ENCODE measurements at regions not wholly inside any gene's neighbourhood (a gene's known extent, or its start where the extent isn't known, plus 50 kb on each side); places are given as distances from the start of the nearest gene placed in this dataset.

- Histone ChIP-seq H2AFZ (ENCODE audit: low read depth, low read length) (no peak overlapping the region), H3K79me2 (ENCODE audit: control insufficient read depth, insufficient read depth, low read length) (no peaks in the 10 kb centered on the region), H3K4me1 (ENCODE audit: control insufficient read depth, extremely low read depth, insufficient read depth, low read length) (no peaks in the 10 kb centered on the region), H3K27me3 (ENCODE audit: control insufficient read depth in 2 of 2, insufficient read depth in 2 of 2, low read length in 2 of 2) (no peaks in the 10 kb centered on the region), H3K9me1 (replicated peaks; ENCODE audit: control insufficient read depth, extremely low read depth, insufficient read depth, low read length) (no peaks in the 10 kb centered on the region), H3K27ac (ENCODE audit: insufficient read depth, low read depth, low read length) (no peak overlapping the region), H3K9me3 (replicated peaks; ENCODE audit: control insufficient read depth, insufficient read depth, low read length) (peaks cover 1% of the 10 kb centered on the region), H3K4me2 (ENCODE audit: insufficient read depth, low read length) (no peak overlapping the region), H3K9ac (replicated peaks; ENCODE audit: extremely low read depth, insufficient read depth, low read length) (no peak overlapping the region), H4K20me1 (replicated peaks; ENCODE audit: control insufficient read depth, extremely low read depth, insufficient read depth, low read length) (no peaks in the 10 kb centered on the region), H3K4me3 (replicated peaks in 1 of 3; ENCODE audit: insufficient read depth in 1 of 3, low read depth in 1 of 3, low read length in 3 of 3) (no peak overlapping the region), H3K36me3 (ENCODE audit: control insufficient read depth in 2 of 2, extremely low read depth in 1 of 2, insufficient read depth in 2 of 2, low read length in 2 of 2) (no peaks in the 10 kb centered on the region)
- intact Hi-C loops (cut with micrococcal nuclease) = no loop called here
- FAIRE-seq (no peak), DNase-seq (ENCODE audit: low read depth, low spot score) (no peak)
- dilution Hi-C loops (cut with MboI; ENCODE audit: extremely low pct_ligation_motif_present, low sequenced_read_pairs) = no loop called here
- no TSS peak for BruUV-seq (replicated peaks)
- CTCF ChIA-PET = no interaction called here
- POLR2A ChIA-PET = no interaction called here
- TF ChIP-seq MYC (IDR thresholded peaks at IDR 0.05; ENCODE audit: low read depth, low read length) (no peak), MAX (IDR thresholded peaks at IDR 0.05; ENCODE audit: insufficient read depth, insufficient read length) (no peak), POLR2AphosphoS5 (IDR thresholded peaks at IDR 0.05; ENCODE audit: insufficient read depth, low read depth, low read length) (no peak), CTCF (IDR thresholded peaks at IDR 0.05; ENCODE audit: extremely low read depth in 1 of 2, insufficient read depth in 1 of 2, low read depth in 1 of 2, low read length in 2 of 2) (no peak), GATA2 (IDR thresholded peaks at IDR 0.05; ENCODE audit: insufficient read depth, insufficient read length, low read depth, low read length) (no peak)
Measured at GRCh38 chr5:168042284-168043068, 249.0 kb upstream of the WWC1 start.

All from endothelial cell of umbilical vein (primary cell).